ENCODE measurements at regions not wholly inside any gene's neighbourhood (a gene's known extent, or its start where the extent isn't known, plus 50 kb on each side); places are given as distances from the start of the nearest gene placed in this dataset.
"Not testable (repeated sequence)": the region's sequence is repeated elsewhere in the genome, so short reads cannot be mapped to it uniquely, and the experiment has no call there.

DNA sequence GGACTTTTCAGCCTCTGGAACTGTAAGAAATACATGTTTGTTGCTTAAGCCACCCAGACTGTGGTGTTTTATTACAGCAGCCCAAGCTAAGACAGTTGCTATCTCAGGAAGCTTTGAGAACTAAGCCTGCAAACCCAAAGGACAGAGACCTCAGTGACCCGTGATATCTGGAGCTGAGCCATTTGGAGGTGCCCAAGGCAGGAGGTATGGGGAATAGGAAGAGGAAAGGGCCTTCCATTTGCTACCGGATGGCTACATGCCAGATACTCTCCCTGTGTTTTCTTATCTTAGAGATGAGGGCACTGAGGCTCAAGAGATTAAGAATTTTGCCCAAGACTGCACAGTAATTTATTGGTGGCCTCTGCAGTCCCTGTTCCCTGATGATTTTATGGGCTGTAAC, 622.1 kb upstream of the CDH5 start:
- DNase-seq: no peak

DNA sequence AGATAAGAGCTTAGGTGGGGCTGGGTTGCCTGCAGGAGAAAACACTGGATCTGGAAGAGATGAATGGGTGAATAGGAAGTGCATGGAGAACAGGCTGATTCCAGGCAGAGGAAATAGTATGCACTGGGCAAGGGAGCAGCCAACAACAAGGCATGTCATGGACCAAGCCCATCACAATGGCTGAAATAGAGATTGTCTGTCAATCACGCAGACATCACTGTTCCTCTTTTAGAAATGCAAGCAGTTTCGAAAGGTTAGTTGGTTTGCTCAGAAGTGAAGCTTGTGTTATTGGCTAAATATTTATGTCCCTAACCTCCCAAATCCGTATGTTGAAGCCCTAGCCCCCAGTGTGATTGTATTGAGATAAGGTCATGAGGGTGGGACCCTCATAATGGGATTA, 621.7 kb upstream of the CDH11 start:
- DNase-seq: no peak

- DNase-seq: no peak
Observed at GRCh38 chr16:65740711-65741110, 618.8 kb upstream of the CDH11 start.

DNA sequence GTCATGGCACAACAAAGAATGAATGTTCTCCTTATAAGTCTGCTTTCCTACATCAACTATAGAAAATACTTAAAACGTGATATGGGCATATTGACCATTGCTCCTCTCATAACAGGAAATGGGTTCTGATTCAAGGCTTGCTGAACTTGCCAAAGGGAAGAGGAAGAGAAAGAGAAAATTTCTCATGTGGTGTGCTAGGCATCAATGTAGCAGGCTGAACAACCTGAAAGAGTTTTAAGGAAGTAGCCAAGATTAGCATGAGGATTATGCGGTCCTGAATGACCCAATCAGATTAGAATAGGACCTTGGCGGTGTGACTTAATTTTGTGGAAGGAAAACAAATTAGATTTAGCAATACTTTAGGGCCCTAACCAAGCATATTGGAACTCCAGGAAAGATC, 617.7 kb upstream of the CDH11 start:
- no peak for DNase-seq

DNA sequence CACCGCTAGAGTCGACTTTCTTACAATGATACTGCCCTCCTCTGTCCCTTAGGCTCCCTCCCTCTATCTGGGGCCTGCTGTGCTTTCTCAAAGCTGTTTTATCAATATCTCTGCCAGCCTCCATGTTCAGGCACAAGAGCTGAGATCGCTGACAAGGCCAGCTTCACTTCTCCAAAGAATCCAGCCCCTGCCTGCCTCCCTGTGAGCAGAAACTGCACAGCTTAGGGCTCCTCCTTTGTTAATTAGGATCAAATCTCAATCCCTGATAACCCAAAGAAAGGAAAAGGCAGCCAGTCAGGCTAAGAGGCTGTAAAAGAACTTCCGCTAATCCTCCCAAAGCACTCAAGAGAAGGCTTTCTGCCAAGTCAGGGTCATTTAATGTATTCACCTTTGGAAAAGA, 616.0 kb upstream of the CDH11 start:
- DNase-seq: no peak

DNA sequence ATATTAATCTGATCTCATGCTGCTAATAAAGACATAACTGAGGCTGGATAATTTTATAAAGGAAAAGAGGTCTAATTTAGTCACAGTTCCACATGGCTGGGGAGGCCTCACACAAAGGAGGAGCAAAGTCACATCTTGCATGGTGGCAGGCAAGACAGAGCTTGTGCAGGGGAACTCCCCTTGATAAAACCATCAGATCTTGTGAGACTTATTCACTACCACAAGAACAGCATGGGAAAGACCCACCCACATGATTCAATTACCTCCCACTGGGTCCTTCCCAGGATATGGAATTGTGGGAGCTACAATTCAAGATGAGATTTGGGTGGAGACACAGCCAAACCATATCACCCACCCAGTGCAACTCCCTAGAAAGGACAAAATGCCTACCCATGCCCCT, 613.8 kb upstream of the CDH11 start:
- DNase-seq: not testable (repeated sequence)

DNA sequence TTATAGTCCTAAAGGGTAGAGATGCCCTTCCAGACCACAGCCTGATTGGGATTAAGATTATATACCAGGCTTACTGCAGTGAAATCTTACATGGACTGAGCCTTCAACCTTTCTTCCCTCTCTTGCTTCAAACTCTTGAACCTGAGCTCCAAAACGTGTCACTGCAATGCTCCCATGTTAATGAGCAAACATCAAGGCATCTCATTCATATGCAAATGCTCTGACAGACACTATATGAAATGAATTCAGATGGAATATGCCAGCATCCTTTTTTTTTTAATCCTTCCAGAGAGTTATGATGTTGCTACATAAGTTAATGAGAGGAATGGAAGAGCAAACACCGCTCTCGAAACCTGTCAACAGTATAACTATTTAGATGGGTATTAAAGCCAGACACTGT, 611.9 kb upstream of the CDH11 start:
- DNase-seq: no peak

- DNase-seq: no peak
Observed at GRCh38 chr16:65731833-65732232, 610.0 kb upstream of the CDH11 start.

DNA sequence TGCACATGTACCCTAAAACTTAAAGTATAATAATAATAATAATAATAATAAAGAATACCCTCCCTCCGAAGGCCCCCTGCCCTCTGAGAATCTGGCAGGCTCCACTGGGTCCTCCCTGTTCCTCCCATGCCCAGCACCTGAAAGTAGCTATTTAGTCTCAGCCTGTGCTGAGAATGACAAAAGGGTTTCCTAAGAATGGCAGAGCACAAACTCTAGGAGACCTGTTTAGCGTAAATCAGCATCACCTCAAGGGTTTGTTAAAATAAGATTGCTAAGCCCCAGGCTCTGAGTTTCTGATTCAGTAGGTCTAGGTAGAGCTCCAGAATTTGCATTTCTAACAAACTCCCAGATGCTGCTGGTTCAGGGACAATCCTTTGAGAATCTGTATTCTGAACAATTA, 606.8 kb upstream of the CDH11 start:
- DNase-seq: no peak

DNA sequence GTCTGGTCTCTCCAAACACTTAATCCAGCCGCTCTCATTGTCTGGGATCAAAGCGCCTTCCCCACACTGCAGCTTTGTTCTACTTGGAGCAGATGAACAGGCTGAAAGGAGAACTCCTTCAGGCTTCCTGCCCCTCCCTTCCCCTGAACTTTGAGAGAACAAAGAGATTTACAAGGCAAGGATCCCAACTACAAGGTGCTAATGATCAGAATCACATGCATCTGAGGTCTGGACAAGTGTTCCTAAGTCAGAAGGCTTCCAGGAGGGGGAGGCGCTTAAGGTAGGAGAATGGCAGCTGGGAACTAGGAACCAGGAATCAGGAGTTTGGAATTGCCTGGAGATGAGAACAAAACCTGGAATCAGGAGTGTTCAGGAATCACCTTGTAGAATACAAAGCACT, 606.3 kb upstream of the CDH11 start:
- no peak for DNase-seq

GRCh38 chr16:65727534-65728137, 605.8 kb upstream of the CDH11 start:
- DNase-seq: no peak

DNA sequence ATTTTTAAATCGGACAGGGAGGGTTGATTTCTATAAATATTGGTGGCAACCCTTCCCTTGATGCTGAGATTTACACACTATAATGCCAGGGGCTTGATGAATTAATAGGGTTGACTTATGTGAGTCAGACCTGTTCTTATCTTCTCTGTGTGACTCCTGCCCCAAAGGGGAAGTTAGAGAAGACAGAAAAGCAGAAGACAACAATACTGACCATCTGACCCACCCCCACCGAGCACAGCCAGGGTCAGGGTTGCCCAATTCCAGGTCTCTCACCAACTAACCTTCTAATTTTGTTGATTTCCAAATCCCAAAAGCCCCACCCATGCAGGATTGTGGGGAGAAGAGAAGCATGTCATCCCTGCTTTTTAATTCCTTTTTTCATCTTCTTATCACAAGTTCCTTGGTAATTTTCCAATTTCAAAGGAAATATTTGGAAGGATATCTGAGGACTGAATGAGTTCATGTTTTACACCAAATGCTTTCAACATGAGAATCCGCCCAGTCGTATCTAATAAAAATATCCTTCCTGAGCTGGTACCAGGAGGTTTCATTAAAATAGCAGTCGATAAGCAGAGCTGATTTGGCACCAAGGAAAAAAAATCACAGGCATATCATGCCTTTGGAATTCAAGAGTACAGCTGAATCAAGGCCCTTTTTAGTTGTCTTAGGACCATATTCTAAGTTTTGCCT, 603.4 kb upstream of the CDH11 start:
- DNase-seq: no peak

DNA sequence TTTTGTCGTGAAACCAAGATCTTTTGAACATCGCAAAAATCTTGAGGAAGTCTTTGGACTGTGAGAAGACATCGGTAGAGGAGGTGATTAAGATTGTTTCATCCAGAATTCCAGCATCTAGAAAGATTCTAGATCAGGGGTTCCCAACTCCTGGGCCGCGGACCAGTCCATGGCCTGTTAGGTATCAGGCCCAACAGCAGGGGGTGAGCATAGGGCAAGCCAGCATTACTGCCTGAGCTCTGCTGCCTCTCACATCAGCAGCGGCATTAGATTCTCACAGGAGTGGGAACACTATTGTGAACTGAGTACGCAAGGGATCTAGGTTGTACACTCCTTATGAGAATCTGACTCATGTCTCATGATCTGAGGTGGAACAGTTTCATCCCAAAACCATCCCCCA, 600.6 kb upstream of the CDH11 start:
- no peak for DNase-seq

GRCh38 chr16:65717846-65718245, 596.0 kb upstream of the CDH11 start:
- no peak for DNase-seq

DNA sequence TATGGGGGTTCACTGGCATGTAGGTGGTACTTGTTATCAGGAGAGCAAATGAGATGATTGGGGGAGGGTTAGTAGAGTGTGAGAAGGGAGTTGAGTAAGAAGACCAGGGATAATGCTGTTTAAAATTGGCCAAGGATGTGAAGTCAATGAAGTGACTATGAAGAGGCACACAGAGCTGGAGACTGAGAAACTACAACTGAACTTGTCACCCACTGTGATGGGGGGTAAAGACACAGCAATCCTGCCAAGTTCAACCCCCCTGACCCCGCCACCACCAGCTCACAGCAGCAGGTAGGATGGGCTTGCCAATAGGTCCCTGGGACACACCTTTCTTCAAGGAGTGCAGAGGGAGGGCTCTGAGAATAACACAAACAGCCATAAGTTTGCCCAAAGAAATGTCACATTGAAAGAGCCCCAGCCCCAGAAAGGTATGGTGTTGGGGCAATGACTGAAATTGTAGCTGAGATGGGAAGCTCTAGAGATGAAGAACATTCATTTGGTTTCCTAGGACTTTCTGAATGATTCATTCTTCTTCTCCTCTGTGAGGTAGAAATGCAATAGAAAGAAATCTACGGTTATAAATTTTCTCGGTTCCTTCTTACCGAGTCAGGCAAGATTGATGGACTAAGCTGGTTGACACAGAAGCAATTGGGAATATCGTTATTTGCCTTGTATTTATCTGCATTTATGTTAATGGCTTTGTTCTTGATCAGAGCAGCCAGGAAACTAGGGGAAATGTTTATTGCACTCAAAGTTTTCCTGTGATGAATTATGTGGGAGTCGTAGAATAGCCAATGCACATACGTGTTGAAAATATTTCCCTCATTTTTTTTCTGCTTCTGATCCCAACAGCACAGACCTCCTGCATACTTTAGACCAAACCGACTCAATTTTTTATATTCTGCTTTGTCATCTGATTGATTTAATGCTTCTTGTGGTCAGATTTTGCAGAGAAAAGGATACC, 595.2 kb upstream of the CDH11 start:
- DNase-seq: no peak

GRCh38 chr16:65713181-65713808, 591.4 kb upstream of the CDH11 start:
- DNase-seq: no peak

GRCh38 chr16:65710107-65710506, 588.2 kb upstream of the CDH11 start:
- no peak for DNase-seq

DNA sequence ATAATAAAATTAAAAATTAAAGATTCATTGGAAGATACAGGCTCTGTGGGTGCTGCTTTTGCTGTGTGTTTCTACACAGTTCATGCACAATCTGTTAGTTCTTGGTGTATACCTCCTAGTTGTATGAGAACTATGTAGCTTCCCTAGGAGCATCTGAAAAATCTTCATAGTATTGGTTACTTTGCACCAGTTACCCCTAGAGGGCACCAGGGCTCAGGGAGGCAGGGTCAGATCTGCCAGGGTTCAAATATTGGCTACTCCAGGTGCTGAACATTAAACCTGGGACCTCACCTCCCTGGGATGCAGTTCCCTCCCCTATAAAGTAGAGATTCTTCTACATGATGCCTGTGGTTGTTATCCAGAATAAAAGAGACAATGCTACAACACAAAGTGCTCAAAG, 583.0 kb upstream of the CDH11 start:
- DNase-seq: no peak

DNA sequence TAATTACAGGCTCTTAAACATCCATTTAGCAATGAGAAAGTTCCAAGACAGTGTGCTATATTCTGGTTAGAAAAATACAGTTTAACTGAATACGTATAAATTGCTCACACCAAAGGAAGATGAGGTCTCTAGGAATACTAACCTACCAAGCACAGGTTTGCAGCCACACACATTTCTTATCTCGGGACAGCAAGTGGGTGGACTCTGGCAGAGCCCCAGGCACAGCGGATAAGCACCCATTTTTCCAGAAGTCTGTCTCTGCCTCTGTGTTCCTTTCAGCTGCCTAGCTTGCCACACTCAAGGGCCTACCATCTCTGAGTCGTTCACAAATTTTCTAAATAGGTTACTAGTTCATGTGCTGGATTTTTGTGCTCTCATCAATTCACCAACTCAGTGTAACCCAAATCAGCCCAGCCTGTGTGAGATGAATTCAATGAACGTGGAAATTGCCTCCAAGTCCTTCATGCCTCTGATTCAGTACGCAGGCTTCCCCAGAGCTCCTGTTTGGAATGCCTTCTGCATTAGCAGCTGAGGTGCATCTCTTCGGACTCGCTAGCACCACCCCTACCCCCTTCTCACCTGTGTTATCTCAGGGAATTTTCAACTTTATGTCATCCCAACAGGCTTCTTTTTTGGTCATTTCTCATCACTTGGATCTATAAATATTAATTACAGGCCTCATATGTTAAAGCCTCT, 581.0 kb upstream of the CDH11 start:
- no peak for DNase-seq

DNA sequence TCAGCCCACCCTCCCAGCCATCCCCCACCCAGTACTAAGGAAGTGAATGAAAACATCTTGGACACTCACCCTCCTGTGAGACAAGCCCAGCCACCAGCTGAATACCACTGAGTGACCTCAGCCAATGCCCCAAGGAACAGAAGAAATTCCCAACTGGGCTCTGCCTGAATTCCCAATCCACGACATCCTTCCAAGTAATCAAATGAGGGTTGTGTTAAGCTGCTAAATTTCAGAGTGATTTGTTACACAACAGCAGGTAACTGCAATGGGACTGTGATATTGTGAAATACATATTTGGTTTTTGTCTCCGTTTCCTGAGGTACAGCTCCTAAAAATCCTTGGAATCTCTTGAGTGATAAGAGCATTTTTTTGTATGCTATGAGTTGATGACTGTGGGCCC, 578.7 kb upstream of the CDH11 start:
- DNase-seq: no peak

DNA sequence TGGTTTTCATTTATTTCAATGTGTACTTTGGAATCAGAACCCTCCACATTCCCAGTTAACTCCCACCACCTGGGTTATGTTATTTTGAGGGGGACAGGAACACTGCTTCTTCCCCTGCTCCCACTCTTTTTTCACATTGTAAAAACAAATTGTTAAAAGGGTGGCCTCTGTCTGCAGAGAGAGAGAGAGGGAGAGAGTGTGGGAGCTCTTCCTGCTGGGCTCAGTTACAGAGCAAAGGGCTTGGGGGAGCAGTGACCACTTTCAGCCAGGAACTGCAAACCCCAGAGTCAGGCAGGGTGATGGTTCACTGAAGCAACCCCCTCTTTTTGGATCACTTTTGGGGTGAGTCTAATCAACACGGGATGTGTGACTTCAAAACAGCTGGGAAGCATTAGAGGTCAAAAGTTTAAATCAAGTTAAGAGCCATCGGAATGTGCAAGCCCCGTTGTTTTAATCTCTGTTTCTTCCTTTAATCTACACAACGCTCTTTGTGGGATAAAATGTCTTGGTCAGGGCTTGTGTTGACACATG, 577.0 kb upstream of the CDH11 start:
- DNase-seq: no peak

DNA sequence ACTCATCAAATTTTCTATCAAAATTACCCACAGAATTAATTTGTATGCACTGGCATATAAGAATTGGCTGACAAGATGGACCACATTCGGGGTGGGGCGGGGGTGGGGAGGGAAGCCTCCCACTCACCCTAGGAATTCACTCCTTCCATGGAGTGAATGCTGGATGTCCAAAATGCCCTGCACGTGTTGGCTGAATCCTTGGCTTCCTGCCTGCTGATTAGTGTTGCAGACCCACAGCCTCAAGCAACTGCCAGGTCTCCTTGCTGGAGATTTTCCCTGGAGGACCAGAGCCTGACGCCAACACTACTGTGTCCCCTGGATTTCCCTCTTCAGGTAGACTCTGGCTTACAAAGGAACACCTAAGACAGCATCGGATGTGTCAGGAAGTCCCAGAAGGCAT, 575.7 kb upstream of the CDH11 start:
- no peak for DNase-seq

GRCh38 chr16:65697065-65697464, 575.2 kb upstream of the CDH11 start:
- no peak for DNase-seq
